Pancreas (tissue), 10 donors: ENCODE measurements at regions not wholly inside any gene's neighbourhood (a gene's known extent, or its start where the extent isn't known, plus 50 kb on each side); places are given as distances from the start of the nearest gene placed in this dataset.

Experiments
- ATAC-seq, 4 donors: fragments of 200-7000 bp; cut with Tn5 transposase; one replicate each; pipeline versions ENCODE4 v1.8.0 to v1.9.1; 2020; ENCODE audit warnings: mild to moderate bottlenecking in 4 of 4, moderate library complexity in 4 of 4
- DNase-seq, 6 donors: peaks; one replicate each; pipeline ENCODE4 v3.0.0-alpha.2; 2020
- FAIRE-seq: peaks from 2 replicates; lab custom pipeline; 2012; peaks lifted over from hg19 to GRCh38; lab: Jason Lieb, UNC
- H3K27ac ChIP-seq, 4 donors: fragments of 200-600 bp; sonication (generic); 1 replicate in 3 of 4; 2 replicates in 1 of 4; pipeline versions ENCODE4 v1.5.0 to v1.8.0; 2020
- H3K27me3 ChIP-seq, 4 donors: fragments of 200-600 bp; one replicate each; pipeline ENCODE4 v1.8.0; 2021
- H3K36me3 ChIP-seq, 3 donors: fragments of 200-600 bp; sonication (generic) in 1 of 3; one replicate each; pipeline versions ENCODE4 v1.5.0 to v1.8.0; 2020 to 2021
- H3K4me1 ChIP-seq, 3 donors: fragments of 200-600 bp; one replicate each; pipeline ENCODE4 v1.8.0; 2021
- H3K4me3 ChIP-seq, 4 donors: fragments of 200-600 bp; sonication (generic) in 2 of 4; one replicate each; pipeline versions ENCODE4 v1.5.0 to v1.8.0; 2020 to 2021
- H3K9me3 ChIP-seq, 4 donors: fragments of 200-600 bp; one replicate each; pipeline ENCODE4 v1.8.0; 2021
- WGBS, 2 donors: extraction: QIAGEN DNeasy Blood & Tissue Kit; methylation state at CpG; one replicate each; pipeline ENCODE4 v1.1.7; 2013; 5-methylcytosine and 5-hydroxymethylcytosine counted together
- intact Hi-C, 3 donors: fragments of 100-400 bp; cut with DNase I; formaldehyde crosslinking; loops; one replicate each; pipeline versions ENCODE4 v1.11.1 to v1.14.2; 2022
- TF ChIP-seq, protein P1 (sequence below), 4 donors: fragments of 200-600 bp; sonication (generic) in 3 of 4; IDR thresholded peaks; one replicate each; pipeline versions ENCODE4 v1.5.0 to v1.8.0; 2021; ENCODE audit warnings: antibody characterized with exemption in 4 of 4
- donor health status: healthy with polysubstance abuse.
- donor health status: DM: no; HTN: no; CAD: no; lungs with moderate emphysema.
- donor health status: DM: no; HTN: no; CAD: no.
- donor health status: control.
- donor health status: control.
- donor health status: Bipolar disorder and iron deficiency.
- donor health status: DM: yes; HTN: yes; CAD: no.
- donor health status: DM: no; HTN: no; CAD: no.
- donor health status: DM: no; HTN: no; CAD: no.
- donor health status: DM: yes; HTN: yes; CAD: no.

- intact Hi-C loops = no loop called here
- 52 to 65% methylated on average over 3 of the region's 3 CpGs for WGBS, 2 donors
- ATAC-seq = no peak
- no peak for DNase-seq
- H3K27ac ChIP-seq = no peak overlapping the region
- no peak for FAIRE-seq
- TF ChIP-seq, protein P1, sequence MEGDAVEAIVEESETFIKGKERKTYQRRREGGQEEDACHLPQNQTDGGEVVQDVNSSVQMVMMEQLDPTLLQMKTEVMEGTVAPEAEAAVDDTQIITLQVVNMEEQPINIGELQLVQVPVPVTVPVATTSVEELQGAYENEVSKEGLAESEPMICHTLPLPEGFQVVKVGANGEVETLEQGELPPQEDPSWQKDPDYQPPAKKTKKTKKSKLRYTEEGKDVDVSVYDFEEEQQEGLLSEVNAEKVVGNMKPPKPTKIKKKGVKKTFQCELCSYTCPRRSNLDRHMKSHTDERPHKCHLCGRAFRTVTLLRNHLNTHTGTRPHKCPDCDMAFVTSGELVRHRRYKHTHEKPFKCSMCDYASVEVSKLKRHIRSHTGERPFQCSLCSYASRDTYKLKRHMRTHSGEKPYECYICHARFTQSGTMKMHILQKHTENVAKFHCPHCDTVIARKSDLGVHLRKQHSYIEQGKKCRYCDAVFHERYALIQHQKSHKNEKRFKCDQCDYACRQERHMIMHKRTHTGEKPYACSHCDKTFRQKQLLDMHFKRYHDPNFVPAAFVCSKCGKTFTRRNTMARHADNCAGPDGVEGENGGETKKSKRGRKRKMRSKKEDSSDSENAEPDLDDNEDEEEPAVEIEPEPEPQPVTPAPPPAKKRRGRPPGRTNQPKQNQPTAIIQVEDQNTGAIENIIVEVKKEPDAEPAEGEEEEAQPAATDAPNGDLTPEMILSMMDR (IDR thresholded peaks at IDR 0.05) = no peak
- H3K9me3 ChIP-seq = no peaks in the 10 kb centered on the region
- H3K36me3 ChIP-seq = no peaks in the 10 kb centered on the region
- H3K27me3 ChIP-seq = no peaks in the 10 kb centered on the region
- H3K4me3 ChIP-seq = no peak overlapping the region
- no peaks in the 10 kb centered on the region for H3K4me1 ChIP-seq
Measured at GRCh38 chr16:66265048-66265415, 101.5 kb upstream of the CDH5 start.

- Histone ChIP-seq H3K4me3 (no peak overlapping the region), H3K27me3 (no peaks in the 10 kb centered on the region), H3K9me3 (no peaks in the 10 kb centered on the region), H3K36me3 (no peaks in the 10 kb centered on the region), H3K4me1 (no peaks in the 10 kb centered on the region), H3K27ac (no peak overlapping the region)
- intact Hi-C loops = no loop called here
- FAIRE-seq = no peak
- ATAC-seq = no peak
- WGBS, 2 donors = 77% methylated on average over 17 of the region's 17 CpGs
- TF ChIP-seq, protein P1 (IDR thresholded peaks at IDR 0.05) = no peak
- DNase-seq = no peak
Measured at GRCh38 chr16:66264311-66265047, 102.0 kb upstream of the CDH5 start.

- DNase-seq = no peak
- Histone ChIP-seq H3K36me3 (no peaks in the 10 kb centered on the region), H3K4me1 (no peaks in the 10 kb centered on the region), H3K27me3 (no peaks in the 10 kb centered on the region), H3K4me3 (no peak overlapping the region), H3K27ac (no peak overlapping the region), H3K9me3 (no peaks in the 10 kb centered on the region)
- TF ChIP-seq, protein P1 (IDR thresholded peaks at IDR 0.05) = no peak
- ATAC-seq = no peak
- 64 to 75% methylated on average over 1 of the region's 1 CpG for WGBS, 2 donors
- intact Hi-C loops = no loop called here
- FAIRE-seq = no peak
Measured at GRCh38 chr16:66263973-66264310, 102.5 kb upstream of the CDH5 start.

- 84 to 86% methylated on average over 6 of the region's 6 CpGs for WGBS, 2 donors
- H3K9me3 ChIP-seq = no peaks in the 10 kb centered on the region
- intact Hi-C loops = no loop called here
- no peaks in the 10 kb centered on the region for H3K36me3 ChIP-seq
- no peak overlapping the region for H3K4me3 ChIP-seq
- DNase-seq (no peak), FAIRE-seq (no peak), ATAC-seq (no peak)
- no peaks in the 10 kb centered on the region for H3K4me1 ChIP-seq
- H3K27me3 ChIP-seq = no peaks in the 10 kb centered on the region
- H3K27ac ChIP-seq = no peak overlapping the region
- TF ChIP-seq, protein P1 (IDR thresholded peaks at IDR 0.05) = no peak
Measured at GRCh38 chr16:66263168-66263972, 103.1 kb upstream of the CDH5 start.
